DMS153 treated with DMSO at 0.1 percent for 48 hours (cell line): ENCODE measurements at regions not wholly inside any gene's neighbourhood (a gene's known extent, or its start where the extent isn't known, plus 50 kb on each side); places are given as distances from the start of the nearest gene placed in this dataset.

Experiments used
- DNase-seq: peaks from one replicate; lab custom pipeline; 2025; ENCODE audit not compliant: unreplicated experiment; lab: John Stamatoyannopoulos, UW

DNA sequence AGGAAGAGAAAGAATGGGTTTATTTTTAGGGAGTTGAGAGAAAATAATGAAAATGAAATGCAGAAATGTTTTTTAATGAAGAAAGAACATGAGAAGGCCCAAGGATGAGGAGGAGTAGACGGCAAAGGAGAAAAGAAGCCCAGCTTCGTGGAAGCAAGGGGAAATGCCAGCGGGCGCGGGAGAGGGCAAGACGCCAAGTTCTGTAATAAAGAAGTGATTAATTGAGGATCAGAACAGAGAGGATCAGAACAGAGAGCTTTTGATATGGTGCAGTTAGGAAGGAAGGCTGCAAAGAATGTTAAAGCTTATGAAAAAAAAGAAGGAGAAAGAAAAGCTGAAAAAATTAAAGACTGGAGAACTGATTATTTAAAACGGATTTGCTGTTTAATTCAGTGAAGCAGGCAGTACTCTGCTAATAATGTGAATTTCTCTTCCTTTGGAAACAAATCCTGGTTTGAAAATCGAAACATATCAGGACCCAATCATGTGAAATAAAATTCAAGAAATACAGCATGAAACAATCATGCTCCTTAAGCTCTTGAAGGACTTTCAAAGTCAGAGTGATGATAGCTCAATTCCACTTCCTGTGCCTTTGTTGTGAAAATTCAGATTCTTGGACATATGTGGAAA is 99.3 kb upstream of the SOX1 start:
- no peak for DNase-seq

- no peak for DNase-seq
These were observed 98.5 kb upstream of the SOX1 start for GRCh38 chr13:111968336-111969010.

- no peak for DNase-seq
These were observed 97.3 kb upstream of the SOX1 start for GRCh38 chr13:111969551-111970135.

GRCh38 chr13:111970494-111971141 is 96.3 kb upstream of the SOX1 start:
- DNase-seq: no peak

DNA sequence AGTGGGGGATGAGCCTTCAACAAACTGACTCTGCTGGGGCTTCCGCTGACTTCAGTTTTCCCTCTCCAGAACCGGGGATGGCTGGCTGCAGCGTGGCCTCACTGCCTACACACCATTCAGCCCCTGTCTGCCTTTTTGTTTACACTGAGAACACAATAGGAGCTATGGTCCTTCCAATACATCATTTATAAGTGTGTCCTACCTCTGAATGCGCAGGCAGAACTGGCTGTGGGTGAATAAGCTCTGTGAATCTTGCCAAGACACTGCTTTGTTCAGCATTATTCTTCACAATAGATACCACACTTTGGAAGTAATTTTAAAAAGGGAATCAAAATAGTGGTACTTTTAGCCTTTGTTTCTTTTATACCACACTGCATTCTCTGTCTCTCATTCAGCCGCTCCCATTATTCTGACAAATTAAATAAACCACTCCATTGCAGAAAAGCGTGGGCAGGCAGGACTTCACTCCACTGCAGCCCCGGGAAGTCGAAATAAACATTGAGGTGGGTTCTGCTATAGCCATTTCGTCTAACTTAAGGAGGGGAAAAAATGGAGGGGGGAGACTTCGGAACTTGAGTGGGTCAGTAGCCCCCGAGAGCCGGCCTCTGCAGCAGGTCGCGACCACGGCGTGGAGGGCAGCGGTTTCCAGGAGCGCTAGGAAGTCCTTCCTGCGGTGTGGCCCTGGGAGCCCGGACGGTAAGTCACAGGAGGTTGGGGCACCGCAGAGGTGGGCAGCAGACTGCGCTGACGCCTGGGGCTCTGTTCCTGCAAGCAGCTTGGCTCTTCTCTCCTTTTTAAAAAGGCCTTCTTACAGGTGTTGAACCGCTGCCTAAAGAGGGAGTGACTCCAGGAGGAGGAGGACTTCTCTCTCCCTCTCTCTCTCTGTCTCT is 94.8 kb upstream of the SOX1 start:
- DNase-seq: peak; percentile 76

GRCh38 chr13:111973186-111973585 is 93.8 kb upstream of the SOX1 start:
- no peak for DNase-seq

GRCh38 chr13:111973605-111974340 is 93.2 kb upstream of the SOX1 start:
- DNase-seq: no peak

DNA sequence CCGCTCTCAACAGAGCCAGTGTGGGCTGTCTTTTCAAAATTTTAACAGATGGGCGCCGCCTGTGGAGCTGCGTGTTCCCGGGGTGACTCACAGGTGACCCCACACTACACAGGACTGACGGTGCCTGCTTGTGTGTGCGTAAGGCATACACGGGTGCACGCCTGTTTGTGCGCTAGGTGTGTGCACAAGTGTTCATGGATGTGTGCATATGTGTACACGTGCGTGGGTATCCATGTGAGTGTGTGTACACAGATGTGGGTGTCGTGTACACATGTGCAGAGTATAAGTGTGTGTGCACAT is 92.7 kb upstream of the SOX1 start:
- no peak for DNase-seq

DNA sequence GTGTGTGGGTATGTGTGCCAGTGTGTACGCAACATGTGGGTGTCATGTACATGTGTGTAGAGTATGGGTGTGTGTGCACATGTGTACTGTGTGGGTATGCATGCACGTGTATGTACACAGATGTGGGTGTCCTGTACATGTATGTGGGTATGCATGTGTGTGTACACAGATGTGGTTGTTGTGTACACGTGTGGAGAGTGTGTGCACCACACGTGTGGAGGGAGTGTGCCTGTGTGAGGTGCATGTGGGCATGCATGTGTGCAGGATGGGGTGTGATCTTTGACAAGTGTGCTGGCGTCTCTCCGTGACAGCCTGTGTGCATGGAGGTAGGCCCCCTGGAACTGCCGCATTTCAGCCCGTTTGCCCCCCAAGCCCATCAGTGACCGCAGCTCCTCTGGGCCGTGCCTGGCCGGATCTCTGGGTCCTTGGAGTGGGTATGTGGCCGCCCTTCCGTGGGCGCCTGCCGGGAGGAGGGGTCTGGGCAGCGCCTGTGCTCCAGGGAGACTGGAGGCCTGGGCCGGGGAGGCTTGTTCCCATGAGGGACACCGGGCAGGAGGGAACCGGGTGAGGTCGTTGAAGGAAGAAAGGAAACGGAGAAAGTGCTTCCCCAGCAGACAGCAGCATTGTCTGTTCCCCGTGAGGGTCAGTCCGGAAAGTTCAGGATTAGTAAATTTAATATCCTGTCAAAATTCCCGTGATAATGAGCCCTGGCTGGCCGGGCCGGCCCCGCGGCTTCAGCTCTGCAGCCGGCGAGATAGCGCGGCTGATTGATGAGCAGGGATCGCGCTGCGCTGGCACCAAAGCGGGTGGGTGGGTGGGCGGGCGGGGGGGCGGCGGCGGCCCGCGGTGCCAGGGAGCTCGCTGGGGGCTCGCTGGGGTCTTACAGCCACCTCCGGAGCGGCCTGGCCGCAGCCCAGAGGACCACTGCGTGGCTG is 91.1 kb upstream of the SOX1 start:
- DNase-seq: no peak

- no peak for DNase-seq
These were observed 90.3 kb upstream of the SOX1 start for GRCh38 chr13:111976474-111977178.

GRCh38 chr13:111977179-111977506 is 89.8 kb upstream of the SOX1 start:
- no peak for DNase-seq

GRCh38 chr13:111978546-111978945 is 88.4 kb upstream of the SOX1 start:
- DNase-seq: no peak

GRCh38 chr13:111980146-111980929 is 86.6 kb upstream of the SOX1 start:
- DNase-seq: no peak

DNA sequence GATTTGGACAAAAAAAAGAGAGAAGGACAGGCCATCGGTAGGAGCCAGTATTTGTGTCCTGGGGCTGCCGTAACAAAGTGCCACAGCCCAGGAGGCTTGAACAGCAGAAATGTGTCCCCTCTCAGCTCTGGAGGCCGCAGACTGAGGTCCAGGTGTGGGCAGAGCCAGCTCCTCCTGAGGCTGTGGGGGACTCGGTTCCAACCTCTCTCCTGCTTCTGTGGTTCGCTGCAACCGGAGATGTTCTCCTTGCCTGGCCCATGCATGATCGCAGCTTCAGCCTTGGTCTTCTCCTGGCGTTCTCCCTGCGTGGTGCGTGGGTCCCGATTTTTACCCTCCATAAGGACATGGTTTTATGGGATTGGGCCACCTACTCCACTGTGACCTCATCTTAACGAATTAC is 85.9 kb upstream of the SOX1 start:
- no peak for DNase-seq

DNA sequence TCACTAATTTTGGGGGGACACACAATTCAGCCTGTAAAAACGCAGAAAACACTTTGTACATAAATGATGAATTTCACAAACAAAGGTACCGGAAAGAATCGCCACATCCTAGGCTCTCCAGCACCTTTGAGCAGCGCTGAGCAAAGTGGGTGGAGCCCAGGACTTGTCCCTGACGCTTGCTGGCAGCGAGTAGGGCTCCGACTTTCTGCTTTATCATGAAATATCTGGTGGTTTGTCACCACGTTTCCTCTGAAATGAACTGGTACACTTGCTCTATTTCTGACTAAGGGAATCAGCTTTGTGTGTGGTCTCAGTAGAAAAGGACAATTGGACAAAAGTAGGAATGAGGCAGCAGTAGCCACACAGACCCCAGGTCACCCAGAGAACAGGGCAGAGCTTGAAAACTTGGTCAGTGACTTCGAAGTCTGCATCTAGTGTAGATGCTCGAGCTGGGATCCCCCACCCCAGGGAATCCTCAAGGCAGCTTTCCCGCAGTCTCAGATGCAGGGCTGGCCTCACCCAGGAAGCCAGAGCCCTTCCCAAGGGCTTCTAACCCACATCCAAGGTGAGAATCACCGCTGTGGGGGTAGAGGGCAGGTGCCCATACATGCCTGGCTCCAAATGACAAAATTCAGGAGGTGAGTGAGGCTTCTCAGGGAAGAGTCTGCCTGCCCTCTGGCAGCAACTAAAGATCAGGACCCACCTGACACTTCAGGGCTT is 85.3 kb upstream of the SOX1 start:
- no peak for DNase-seq

GRCh38 chr13:111984349-111984748 is 82.6 kb upstream of the SOX1 start:
- DNase-seq: no peak

- no peak for DNase-seq
These were observed 76.6 kb upstream of the SOX1 start for GRCh38 chr13:111990362-111990761.

DNA sequence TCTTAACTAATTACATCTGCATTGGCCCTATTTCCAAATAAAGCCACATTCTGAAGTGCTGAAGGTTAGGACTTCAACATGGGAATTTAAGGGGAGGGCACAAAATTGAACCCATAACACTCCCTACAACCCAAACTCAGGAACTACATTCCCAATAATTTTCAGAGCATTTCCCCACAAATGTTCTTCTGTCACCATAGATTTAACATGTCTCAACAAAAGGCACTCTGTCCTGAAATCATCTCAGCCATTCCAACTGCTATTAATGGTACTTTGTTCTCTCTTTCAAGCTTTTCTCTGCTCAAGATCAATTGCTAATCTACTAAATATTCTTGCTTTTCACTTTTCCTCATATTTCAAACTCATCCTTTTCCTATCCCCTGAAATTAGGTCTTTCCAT is 74.0 kb upstream of the SOX1 start:
- DNase-seq: no peak
